ENCODE measurements at regions not wholly inside any gene's neighbourhood (a gene's known extent, or its start where the extent isn't known, plus 50 kb on each side); places are given as distances from the start of the nearest gene placed in this dataset.
A peak's percentile ranks its signal among the peaks of the same experiment; 100 is the strongest.

DNA sequence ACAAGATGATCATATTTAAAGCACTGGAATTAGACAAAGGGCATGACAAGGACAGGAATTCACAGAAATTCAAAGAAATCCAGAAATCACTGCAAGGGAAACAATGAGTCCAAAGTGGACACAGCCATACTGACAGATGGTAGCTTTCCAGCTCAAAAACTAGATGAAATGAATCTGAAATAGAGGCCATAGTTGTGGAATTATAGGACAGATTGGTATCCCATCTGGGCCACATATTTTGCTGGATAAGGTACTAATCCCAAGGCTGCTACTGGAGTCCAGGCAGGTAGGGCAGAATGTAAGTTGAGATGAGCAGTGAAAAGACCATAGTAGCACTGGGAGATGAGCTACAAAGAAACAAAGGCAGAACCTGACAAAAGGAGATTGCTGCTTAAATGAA is 258.3 kb upstream of the ANO3 start:
- Histone ChIP-seq H3K4me2 (no peak overlapping the region), H3K27me3 (ENCODE audit: insufficient read depth, low read depth) (no peaks in the 10 kb centered on the region), H3K9ac (no peak overlapping the region), H4K20me1 (ENCODE audit: insufficient read depth) (no peaks in the 10 kb centered on the region), H3K4me1 (ENCODE audit: low read depth, poor library complexity, severe bottlenecking) (peaks cover 15% of the 10 kb centered on the region), H3K4me3 (IDR thresholded peaks at IDR 0.05; ENCODE audit: insufficient read depth, low read depth, low read length) (no peak overlapping the region), H3K27ac (no peak overlapping the region), H3K79me2 (ENCODE audit: insufficient read depth, low read depth) (no peaks in the 10 kb centered on the region), H3K36me3 (ENCODE audit: insufficient read depth) (no peaks in the 10 kb centered on the region), H2AFZ (ENCODE audit: low read depth) (no peak overlapping the region)
- TF ChIP-seq, protein P1, sequence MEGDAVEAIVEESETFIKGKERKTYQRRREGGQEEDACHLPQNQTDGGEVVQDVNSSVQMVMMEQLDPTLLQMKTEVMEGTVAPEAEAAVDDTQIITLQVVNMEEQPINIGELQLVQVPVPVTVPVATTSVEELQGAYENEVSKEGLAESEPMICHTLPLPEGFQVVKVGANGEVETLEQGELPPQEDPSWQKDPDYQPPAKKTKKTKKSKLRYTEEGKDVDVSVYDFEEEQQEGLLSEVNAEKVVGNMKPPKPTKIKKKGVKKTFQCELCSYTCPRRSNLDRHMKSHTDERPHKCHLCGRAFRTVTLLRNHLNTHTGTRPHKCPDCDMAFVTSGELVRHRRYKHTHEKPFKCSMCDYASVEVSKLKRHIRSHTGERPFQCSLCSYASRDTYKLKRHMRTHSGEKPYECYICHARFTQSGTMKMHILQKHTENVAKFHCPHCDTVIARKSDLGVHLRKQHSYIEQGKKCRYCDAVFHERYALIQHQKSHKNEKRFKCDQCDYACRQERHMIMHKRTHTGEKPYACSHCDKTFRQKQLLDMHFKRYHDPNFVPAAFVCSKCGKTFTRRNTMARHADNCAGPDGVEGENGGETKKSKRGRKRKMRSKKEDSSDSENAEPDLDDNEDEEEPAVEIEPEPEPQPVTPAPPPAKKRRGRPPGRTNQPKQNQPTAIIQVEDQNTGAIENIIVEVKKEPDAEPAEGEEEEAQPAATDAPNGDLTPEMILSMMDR (conservative IDR thresholded peaks at IDR 0.05; ENCODE audit: low read depth, low read length): no peak

DNA sequence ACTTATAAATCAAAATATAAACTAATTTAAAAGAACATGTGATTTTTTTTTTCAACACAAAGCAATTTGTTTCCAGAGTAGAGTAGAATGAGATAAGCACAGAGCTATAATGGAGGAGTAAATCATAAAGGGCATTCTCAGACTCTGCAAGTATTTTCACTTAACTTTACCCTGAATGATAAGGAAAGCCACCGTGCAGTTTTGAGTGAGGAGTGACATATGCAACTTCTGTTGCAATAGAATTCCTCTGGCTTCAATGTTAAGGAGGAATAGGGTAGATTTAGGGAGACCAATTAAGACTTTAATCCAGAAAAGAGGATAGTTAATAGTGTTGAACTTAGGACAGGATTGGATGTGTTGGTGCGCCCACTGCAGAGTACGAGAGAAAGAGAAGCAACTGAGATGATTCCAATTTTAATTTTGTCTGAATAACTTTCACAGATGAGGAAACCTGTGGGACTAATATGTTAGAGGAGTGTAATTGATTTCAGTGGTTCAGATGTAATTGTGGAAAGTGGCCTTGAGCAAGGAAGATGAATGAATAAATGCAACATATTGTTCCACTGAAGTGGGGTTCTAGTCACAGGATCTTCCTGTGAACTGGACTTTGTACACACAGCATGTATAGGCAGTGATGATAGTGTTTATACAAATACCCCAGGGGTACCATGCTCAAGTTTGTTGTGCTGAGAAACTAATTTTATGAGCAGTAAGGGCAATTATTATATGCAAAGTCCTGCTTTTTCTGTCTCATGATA is 255.5 kb upstream of the ANO3 start:
- H3K4me2 ChIP-seq: no peak overlapping the region
- H3K9ac ChIP-seq: no peak overlapping the region
- no peak overlapping the region for H3K4me3 ChIP-seq (IDR thresholded peaks at IDR 0.05; ENCODE audit: insufficient read depth, low read depth, low read length)
- H3K27me3 ChIP-seq (ENCODE audit: insufficient read depth, low read depth): no peaks in the 10 kb centered on the region
- H3K4me1 ChIP-seq (ENCODE audit: low read depth, poor library complexity, severe bottlenecking): peaks cover 24% of the 10 kb centered on the region
- no peaks in the 10 kb centered on the region for H4K20me1 ChIP-seq (ENCODE audit: insufficient read depth)
- H3K36me3 ChIP-seq (ENCODE audit: insufficient read depth): no peaks in the 10 kb centered on the region
- no peaks in the 10 kb centered on the region for H3K79me2 ChIP-seq (ENCODE audit: insufficient read depth, low read depth)
- TF ChIP-seq, protein P1 (conservative IDR thresholded peaks at IDR 0.05; ENCODE audit: low read depth, low read length): no peak
- no peak overlapping the region for H3K27ac ChIP-seq
- H2AFZ ChIP-seq (ENCODE audit: low read depth): no peak overlapping the region

DNA sequence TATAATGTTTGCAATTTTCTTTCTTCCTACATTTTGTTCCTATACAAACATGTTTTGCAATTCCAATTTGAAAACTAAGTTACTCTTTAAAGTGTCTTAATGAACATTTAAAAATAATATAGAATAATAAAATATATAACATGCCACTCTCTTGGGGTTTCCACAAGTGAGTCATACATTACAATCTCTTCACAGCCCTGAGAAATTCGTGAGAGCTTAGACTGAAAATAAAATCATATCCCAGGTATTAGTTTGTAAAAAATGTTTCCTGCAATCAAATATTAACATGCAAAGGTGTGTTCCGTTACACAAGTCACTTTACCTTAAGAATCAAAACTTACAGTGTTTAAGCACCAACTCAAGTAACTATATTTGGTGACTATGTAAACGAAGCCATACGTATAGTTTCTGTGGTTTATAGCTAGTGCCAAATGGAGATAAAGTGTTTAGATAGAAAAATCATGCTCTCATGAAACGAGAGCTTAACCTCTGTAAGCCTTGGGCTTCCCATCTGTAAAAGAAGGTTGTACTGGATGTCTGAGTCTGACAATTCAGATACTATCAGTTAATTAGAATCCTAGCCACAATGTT is 253.6 kb upstream of the ANO3 start:
- Histone ChIP-seq H3K27ac (peak overlapping the region; percentile 21), H3K4me1 (ENCODE audit: low read depth, poor library complexity, severe bottlenecking) (peaks cover 24% of the 10 kb centered on the region), H4K20me1 (ENCODE audit: insufficient read depth) (no peaks in the 10 kb centered on the region), H3K4me2 (peak overlapping the region; percentile 49; the same call in 1 of the 2 replicates), H3K36me3 (ENCODE audit: insufficient read depth) (no peaks in the 10 kb centered on the region), H2AFZ (ENCODE audit: low read depth) (peak overlapping the region; percentile 35; the same call in 1 of the 2 replicates), H3K79me2 (ENCODE audit: insufficient read depth, low read depth) (no peaks in the 10 kb centered on the region), H3K9ac (no peak overlapping the region), H3K27me3 (ENCODE audit: insufficient read depth, low read depth) (no peaks in the 10 kb centered on the region), H3K4me3 (IDR thresholded peaks at IDR 0.05; ENCODE audit: insufficient read depth, low read depth, low read length) (no peak overlapping the region)
- TF ChIP-seq, protein P1 (conservative IDR thresholded peaks at IDR 0.05; ENCODE audit: low read depth, low read length): no peak

DNA sequence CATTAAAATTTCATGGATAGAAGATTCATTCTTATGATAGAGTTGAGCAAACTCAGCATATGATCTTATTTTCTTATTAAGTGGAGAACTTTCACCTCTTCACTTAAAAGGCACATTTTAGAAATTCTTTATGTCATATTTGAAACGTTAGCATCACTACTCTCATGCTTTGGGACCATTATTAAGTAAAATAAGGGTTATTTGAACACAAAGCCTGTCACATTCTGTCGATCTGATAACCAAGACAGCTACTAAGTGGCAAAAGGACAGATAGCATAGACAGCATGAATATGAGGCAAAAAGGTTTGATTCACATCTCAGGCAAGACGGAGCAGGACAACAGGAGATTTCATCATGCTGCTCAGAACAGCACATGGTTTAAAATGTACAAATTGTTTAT is 247.6 kb upstream of the ANO3 start:
- TF ChIP-seq, protein P1 (conservative IDR thresholded peaks at IDR 0.05; ENCODE audit: low read depth, low read length): no peak
- no peak overlapping the region for H3K4me3 ChIP-seq (IDR thresholded peaks at IDR 0.05; ENCODE audit: insufficient read depth, low read depth, low read length)
- H3K27me3 ChIP-seq (ENCODE audit: insufficient read depth, low read depth): no peaks in the 10 kb centered on the region
- peaks cover 38% of the 10 kb centered on the region for H3K4me1 ChIP-seq (ENCODE audit: low read depth, poor library complexity, severe bottlenecking)
- H3K79me2 ChIP-seq (ENCODE audit: insufficient read depth, low read depth): no peaks in the 10 kb centered on the region
- H3K27ac ChIP-seq: no peak overlapping the region
- no peak overlapping the region for H2AFZ ChIP-seq (ENCODE audit: low read depth)
- H4K20me1 ChIP-seq (ENCODE audit: insufficient read depth): no peaks in the 10 kb centered on the region
- no peak overlapping the region for H3K9ac ChIP-seq
- H3K36me3 ChIP-seq (ENCODE audit: insufficient read depth): no peaks in the 10 kb centered on the region
- no peak overlapping the region for H3K4me2 ChIP-seq

Measured in KMS-11 (cell line).